GM18499 (cell line): ENCODE measurements at regions not wholly inside any gene's neighbourhood (a gene's known extent, or its start where the extent isn't known, plus 50 kb on each side); places are given as distances from the start of the nearest gene placed in this dataset.

Source experiments
- ATAC-seq: cut with Tn5 transposase; IDR thresholded peaks from one replicate; pipeline ENCODE4 v1.9.1; 2021; ENCODE audit warnings: moderate number of reproducible peaks; ENCODE audit not compliant: insufficient read depth, unreplicated experiment

- no peak for ATAC-seq
These were observed 665.7 kb downstream of the MRPL39 start for GRCh38 chr21:24941316-24942185.

DNA sequence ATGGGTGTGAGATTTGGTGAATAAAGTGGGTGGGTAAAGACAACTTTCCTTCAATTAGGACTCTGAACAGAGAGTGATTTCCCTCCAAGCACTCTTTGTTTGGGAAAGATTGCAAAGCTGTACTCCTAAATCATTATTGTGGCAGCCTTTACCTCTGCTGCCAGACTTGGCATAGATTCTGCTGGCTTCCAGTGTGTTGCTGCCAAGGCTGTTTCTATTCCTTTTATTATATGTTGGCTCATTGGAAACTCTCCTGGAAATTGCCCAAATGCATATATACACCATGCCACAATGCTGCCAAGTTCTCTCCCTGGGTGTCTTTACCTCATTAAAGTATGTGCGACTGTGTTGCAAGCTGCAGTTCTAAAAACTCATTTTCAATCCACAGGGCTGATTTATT, 668.0 kb downstream of the MRPL39 start:
- ATAC-seq, result no peak

GRCh38 chr21:24938573-24938972, 668.7 kb downstream of the MRPL39 start:
- no peak for ATAC-seq

DNA sequence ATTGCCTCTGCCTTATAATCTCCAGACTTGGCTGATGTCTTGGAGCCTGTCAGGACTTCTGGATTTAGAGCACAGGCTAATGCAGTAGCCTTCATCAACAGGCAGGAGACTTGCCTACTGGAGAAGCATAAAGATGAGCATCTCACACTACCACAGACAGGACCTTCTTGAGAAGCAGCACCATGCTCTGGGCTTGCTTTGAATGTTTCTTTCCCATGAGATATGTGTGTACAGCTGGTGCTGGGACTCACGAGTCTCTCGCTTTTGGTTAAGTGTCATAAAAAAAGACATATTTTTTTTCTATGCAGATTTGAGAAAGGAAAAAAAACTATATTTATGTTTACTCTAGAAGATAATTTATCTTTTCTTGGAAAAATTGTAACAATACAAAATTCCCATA, 671.3 kb downstream of the MRPL39 start:
- no peak for ATAC-seq

- ATAC-seq, result no peak
These were observed 696.7 kb downstream of the MRPL39 start for GRCh38 chr21:24910591-24910990.

GRCh38 chr21:24903994-24904635, 703.2 kb downstream of the MRPL39 start:
- no peak for ATAC-seq

DNA sequence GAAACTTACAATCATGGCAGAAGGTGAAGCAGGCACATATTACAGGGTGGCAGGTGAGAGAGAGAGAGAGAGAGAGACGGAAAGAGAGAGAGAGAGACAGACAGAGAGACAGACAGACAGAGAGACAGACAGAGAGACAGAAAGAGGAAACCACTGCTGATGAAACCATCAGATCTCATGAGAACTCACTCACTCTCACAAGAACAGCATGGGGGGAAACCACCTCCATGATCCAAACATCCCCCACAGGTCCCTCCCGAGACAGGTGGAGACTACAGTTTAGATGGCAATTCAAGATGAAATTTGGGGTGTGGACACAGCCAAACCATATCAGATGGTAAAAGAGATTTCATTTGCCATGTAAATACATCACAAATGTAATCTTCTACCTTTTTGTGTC, 708.1 kb downstream of the MRPL39 start:
- no peak for ATAC-seq

- no peak for ATAC-seq
These were observed 709.4 kb downstream of the MRPL39 start for GRCh38 chr21:24897883-24898282.

DNA sequence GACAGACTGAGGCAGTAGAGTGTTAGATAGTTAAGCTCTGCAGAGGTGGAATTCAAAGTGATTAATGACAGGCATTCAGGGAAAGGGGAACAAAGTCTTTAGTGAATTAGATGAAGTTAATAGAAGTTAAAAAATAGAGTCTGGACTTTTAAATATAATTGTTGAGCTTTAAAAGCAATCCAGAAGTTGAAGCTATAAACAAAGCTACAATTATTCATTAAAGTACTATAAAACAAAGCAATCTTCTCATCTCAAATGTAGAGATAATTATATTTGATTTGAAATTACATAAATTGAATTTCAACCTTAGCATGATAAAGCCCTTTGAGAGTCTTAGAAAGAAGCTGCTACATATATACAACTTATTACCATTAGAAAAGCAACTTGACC, 710.6 kb downstream of the MRPL39 start:
- ATAC-seq, result no peak

DNA sequence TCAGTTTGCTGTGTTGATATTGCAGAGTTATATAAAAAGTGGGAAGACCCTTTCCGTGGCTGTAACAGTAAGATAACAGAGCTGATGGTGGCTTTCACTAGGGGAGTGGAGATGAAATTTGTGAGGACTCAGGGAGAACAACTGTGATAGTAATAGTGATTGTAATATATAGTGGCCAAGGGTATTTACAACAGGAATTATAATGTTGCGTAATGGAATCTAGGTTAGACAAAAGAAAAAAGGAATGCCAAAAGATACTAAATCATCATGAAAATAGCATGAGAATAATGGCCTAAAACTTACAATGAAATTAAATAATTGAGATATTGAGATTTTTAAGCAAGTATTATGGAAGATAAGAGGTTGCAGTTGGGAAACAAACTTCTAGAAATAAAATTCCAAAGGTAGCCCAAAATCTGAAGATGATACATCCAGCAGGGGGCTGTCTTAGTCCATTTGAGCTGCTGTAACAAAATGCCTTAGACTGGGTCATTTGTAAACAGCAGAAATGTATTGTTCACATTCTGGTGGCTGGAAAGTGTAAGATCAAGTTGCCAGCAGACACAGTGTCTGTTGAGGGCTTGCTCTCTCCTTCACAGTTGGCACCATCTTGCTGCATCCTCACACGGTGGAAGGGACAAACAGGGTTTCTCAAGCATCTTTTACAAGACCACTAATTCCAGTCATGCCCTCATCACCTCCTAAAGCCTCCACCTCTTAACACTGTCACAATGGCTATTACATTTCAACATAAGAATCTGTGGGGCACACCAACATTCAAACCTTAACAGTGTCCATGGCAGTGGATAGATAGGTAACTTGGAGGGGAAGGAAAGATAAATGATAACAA, 711.2 kb downstream of the MRPL39 start:
- no peak for ATAC-seq

DNA sequence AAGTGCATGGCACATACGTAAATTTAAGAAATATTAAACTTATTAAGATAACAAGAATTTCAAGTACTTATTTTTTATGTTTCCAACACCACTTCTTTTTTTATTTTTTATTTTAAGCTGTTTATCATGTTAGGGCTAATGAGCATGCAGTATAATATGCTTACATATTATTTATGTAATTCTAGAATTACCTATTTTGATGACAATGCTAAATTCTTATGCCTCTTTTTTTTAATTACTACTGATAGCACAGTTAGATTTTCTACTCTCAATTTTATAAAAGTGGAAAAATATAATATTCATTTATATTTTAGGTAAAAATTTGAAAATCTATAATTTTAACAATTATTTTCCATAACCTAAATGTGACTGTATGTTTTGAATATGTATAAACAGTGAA, 713.0 kb downstream of the MRPL39 start:
- ATAC-seq, result no peak

DNA sequence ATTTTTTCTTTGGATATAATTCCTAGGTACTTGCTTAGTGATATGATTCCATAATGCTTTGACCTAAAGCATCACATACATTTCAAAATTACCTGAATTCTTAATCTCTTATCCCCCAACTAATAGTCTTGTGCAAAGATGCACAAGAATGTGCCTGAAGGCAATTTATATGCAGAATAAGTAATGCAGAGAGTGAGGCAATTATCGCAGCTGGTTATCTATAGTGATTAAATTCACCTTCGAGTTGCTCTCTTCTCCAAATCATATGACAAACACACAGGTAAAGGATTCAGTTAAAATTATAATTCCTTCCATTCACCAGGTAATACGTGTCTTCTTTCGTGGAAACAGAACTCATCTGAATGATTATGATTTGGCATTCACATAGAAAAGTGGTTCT, 717.3 kb downstream of the MRPL39 start:
- ATAC-seq, result no peak

DNA sequence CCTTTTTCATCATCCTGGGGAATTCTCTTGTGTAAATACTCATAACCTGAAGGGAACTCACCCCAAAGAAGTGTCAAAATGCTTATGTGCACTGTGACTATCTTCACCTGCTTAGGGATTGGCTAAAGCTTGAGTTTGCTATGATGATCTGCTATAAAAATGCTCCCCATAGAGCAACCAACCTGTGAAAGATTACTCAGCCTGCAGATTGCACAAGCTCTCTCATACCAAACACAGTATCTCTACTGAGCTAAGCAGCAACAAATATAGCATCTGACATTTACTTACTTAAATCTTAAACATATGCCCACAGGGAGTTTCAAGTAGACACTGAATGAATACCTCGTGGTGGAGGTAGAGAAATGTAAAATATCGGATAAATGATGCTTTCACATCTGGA, 725.8 kb downstream of the MRPL39 start:
- no peak for ATAC-seq

- ATAC-seq, result no peak
These were observed 736.6 kb downstream of the MRPL39 start for GRCh38 chr21:24870633-24871032.

DNA sequence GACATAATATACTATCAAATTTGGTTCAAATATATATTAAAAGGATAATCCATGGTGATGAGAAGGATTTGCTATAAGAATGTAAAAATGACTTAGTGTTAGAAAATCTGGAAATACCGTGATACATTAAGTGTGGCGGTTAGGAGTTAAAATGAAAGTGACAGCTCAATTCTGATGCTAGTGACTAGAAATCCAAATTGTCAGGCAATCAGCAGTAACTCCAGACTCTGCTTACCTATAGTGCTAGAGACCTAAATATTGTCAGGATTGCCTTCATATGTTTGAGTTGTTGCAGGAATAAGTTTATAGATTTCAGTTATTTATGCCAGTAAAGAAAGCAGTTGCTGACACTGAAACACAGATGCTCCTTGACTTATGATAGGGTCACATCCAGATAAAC, 737.4 kb downstream of the MRPL39 start:
- no peak for ATAC-seq

DNA sequence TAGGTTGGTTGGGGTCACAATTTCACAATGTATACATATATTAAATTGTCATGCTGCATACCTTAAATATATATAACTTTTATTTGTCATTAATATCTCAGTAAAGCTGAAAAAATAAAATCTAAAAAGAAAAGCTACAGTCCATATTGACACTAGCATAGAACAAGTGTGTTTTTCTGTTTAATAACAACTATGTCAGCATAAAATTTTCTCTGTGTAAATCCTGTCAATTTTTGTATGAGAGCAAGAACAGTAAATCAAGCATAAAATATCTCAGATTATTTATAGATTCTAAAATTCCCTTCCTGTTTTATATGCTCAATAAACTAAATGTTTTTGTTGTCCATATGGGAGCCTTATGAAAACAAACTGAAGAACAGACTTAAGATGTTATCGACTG, 739.2 kb downstream of the MRPL39 start:
- no peak for ATAC-seq

GRCh38 chr21:24861471-24861870, 745.8 kb downstream of the MRPL39 start:
- no peak for ATAC-seq

DNA sequence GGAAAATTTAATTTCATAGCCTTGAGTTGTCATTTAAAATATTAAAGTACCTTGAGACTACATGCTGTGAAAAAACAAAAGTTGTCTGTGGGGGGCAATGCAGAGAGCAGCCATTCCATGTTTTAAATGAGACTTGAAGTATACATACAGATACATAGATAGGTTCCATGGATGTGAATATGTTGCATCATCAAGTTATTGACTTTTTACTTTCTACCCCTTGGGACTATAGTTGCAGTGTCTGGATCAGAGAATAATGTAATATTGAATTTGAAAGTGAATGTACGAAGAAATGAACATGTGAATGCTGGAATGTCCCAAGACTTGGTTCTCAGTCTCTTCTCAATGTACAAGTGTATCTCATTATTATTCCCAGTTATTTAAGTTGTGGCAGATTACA, 751.0 kb downstream of the MRPL39 start:
- ATAC-seq, result no peak

- no peak for ATAC-seq
These were observed 754.6 kb downstream of the MRPL39 start for GRCh38 chr21:24852610-24853195.

DNA sequence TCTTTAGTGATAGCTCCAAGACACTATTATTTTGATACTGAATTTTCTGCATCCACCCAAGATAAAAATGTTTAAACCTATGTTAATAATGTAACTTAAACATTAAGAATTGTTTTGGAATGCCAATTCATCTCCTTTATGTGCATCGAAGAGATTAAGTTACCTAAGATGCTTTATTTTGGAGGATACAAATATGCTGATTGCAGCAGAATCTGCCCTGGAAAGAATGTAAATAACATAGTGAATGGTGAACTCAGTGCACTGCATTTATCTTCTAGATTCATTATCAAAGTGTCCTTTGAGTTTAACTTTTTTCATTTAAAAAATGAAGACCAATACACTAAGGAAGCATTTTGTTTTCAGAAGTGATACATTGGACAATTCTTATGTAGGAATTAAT, 757.2 kb downstream of the MRPL39 start:
- no peak for ATAC-seq

DNA sequence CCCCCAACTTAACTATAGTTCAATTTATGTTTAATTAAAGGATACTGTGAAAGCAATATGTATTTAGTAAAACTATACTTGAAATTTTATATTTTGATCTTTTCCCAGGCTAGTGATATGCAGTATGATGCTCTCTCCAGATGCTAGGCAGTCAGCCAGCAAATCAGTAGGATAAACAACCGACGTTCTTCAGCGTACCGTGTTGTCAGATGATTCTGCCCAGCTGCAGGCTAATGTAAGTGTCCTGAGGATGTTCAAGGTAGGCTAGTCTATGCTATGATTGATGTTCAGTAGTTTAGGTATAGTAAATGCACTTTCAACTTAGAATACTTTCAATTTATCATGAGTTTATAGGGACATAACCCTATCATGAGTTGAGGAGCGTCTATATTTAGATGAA, 762.6 kb downstream of the MRPL39 start:
- ATAC-seq, result no peak
